GM23338 (cell line): ENCODE measurements at regions not wholly inside any gene's neighbourhood (a gene's known extent, or its start where the extent isn't known, plus 50 kb on each side); places are given as distances from the start of the nearest gene placed in this dataset.

ENCODE experiments used
- ATAC-seq: fragments of 200-7000 bp; cut with Tn5 transposase; 3 replicates; pipeline ENCODE4 v1.9.1; 2020
- DNase-seq: peaks from one replicate; pipeline ENCODE4 v3.0.0-alpha.2; 2015; ENCODE audit warnings: low spot score
- H2AFZ ChIP-seq: fragments of 200-600 bp; sonication (generic); 2 replicates; pipeline ENCODE4 v1.8.0; 2016; ENCODE audit warnings: antibody characterized with exemption, mild to moderate bottlenecking, moderate library complexity
- H3F3A ChIP-seq: fragments of 200-600 bp; sonication (generic); replicated peaks from 2 replicates; pipeline ENCODE4 v1.8.0; 2017; ENCODE audit warnings: antibody characterized with exemption, mixed run types, low read depth
- H3K27ac ChIP-seq: fragments of 200-600 bp; sonication (generic); 2 replicates; pipeline ENCODE4 v1.6.1; 2016; ENCODE audit warnings: low read depth
- H3K27me3 ChIP-seq: fragments of 200-600 bp; sonication (generic); 2 replicates; pipeline ENCODE4 v1.8.0; 2016; ENCODE audit warnings: mild to moderate bottlenecking, mixed run types, moderate library complexity; ENCODE audit not compliant: insufficient read depth
- H3K36me3 ChIP-seq: fragments of 200-600 bp; sonication (generic); 2 replicates; pipeline ENCODE4 v1.8.0; 2016; ENCODE audit warnings: mild to moderate bottlenecking; ENCODE audit not compliant: insufficient read depth
- H3K4me1 ChIP-seq: fragments of 200-600 bp; sonication (generic); 2 replicates; pipeline ENCODE4 v1.8.0; 2016; ENCODE audit warnings: mild to moderate bottlenecking, moderate library complexity; ENCODE audit not compliant: insufficient read depth
- H3K4me2 ChIP-seq: fragments of 200-600 bp; sonication (generic); 2 replicates; pipeline ENCODE4 v1.7.1; 2017; ENCODE audit warnings: mixed run types
- H3K4me3 ChIP-seq: fragments of 200-600 bp; sonication (generic); 2 replicates; pipeline ENCODE4 v1.6.1; 2016; ENCODE audit warnings: mixed run types
- H3K79me2 ChIP-seq: fragments of 200-600 bp; sonication (generic); replicated peaks from 2 replicates; pipeline ENCODE4 v1.8.0; 2017; ENCODE audit warnings: mild to moderate bottlenecking; ENCODE audit not compliant: insufficient read depth
- H3K9me2 ChIP-seq: fragments of 200-600 bp; sonication (generic); 2 replicates; pipeline ENCODE4 v1.8.0; 2017; ENCODE audit not compliant: insufficient read depth
- H4K20me1 ChIP-seq: fragments of 200-600 bp; sonication (generic); replicated peaks from 2 replicates; pipeline ENCODE4 v1.8.0; 2017; ENCODE audit warnings: mild to moderate bottlenecking; ENCODE audit not compliant: insufficient read depth
- H3K27ac Mint-ChIP-seq: 2 replicates; pipeline ENCODE4 v1.8.0; 2020; ENCODE audit warnings: inconsistent platforms, mild to moderate bottlenecking, moderate library complexity, mixed read lengths
- H3K27me3 Mint-ChIP-seq: 3 replicates; pipeline ENCODE4 v1.8.0; 2022; ENCODE audit warnings: low read depth, mild to moderate bottlenecking, moderate library complexity, mixed read lengths, inconsistent platforms; ENCODE audit not compliant: insufficient read depth, poor library complexity
- H3K36me3 Mint-ChIP-seq: 3 replicates; pipeline ENCODE4 v1.8.0; 2021; ENCODE audit warnings: low read depth, mild to moderate bottlenecking, inconsistent platforms, moderate library complexity, mixed read lengths
- H3K4me1 Mint-ChIP-seq: 3 replicates; pipeline ENCODE4 v1.8.0; 2020; ENCODE audit warnings: mild to moderate bottlenecking, inconsistent platforms, mixed read lengths
- H3K4me3 Mint-ChIP-seq: 3 replicates; pipeline ENCODE4 v1.8.0; 2021; ENCODE audit warnings: moderate library complexity, mild to moderate bottlenecking, inconsistent platforms, mixed read lengths
- H3K9me3 Mint-ChIP-seq: 3 replicates; pipeline ENCODE4 v1.8.0; 2020; ENCODE audit warnings: moderate library complexity, mild to moderate bottlenecking, inconsistent platforms, mixed read lengths
- CREB1 ChIP-seq: fragments of 250-450 bp; sonication (Bioruptor Pico); IDR thresholded peaks from 2 replicates; pipeline ENCODE4 v1.5.0; 2020; ENCODE audit warnings: low read depth, mild to moderate bottlenecking, moderate library complexity
- ETS1 ChIP-seq: IDR thresholded peaks from 2 replicates; pipeline ENCODE4 v1.6.1; 2016; ENCODE audit warnings: antibody characterized with exemption
- EZH2 ChIP-seq: fragments of 200-600 bp; sonication (generic); IDR thresholded peaks from one replicate; pipeline ENCODE4 v1.8.0; 2017; ENCODE audit warnings: antibody characterized with exemption, mild to moderate bottlenecking, low read depth; ENCODE audit not compliant: unreplicated experiment
- EZH2phosphoT487 ChIP-seq: fragments of 200-600 bp; sonication (generic); IDR thresholded peaks from one replicate; pipeline ENCODE4 v1.8.1; 2018; ENCODE audit warnings: antibody characterized with exemption; ENCODE audit not compliant: unreplicated experiment
- JUNB ChIP-seq: IDR thresholded peaks from one replicate; pipeline ENCODE4 v1.6.1; 2016; ENCODE audit warnings: antibody characterized with exemption; ENCODE audit not compliant: unreplicated experiment
- NANOG ChIP-seq: IDR thresholded peaks from 2 replicates; pipeline ENCODE4 v1.6.1; 2016; ENCODE audit warnings: antibody characterized with exemption, borderline replicate concordance
- POLR2AphosphoS5 ChIP-seq: IDR thresholded peaks from 2 replicates; pipeline ENCODE4 v1.6.1; 2016; ENCODE audit warnings: antibody characterized with exemption, low read depth
- STAT1 ChIP-seq: IDR thresholded peaks from one replicate; pipeline ENCODE4 v1.6.1; 2016; ENCODE audit warnings: antibody characterized with exemption; ENCODE audit not compliant: unreplicated experiment
- ZNF114 ChIP-seq: fragments of 250-450 bp; sonication (Bioruptor Pico); IDR thresholded peaks from 2 replicates; pipeline ENCODE4 v1.5.0; 2020; ENCODE audit warnings: mild to moderate bottlenecking, moderate library complexity
- ZNF331 ChIP-seq: fragments of 250-450 bp; sonication (Bioruptor Pico); IDR thresholded peaks from 2 replicates; pipeline ENCODE4 v1.5.0; 2020; ENCODE audit warnings: low read depth, mild to moderate bottlenecking, moderate library complexity
- ZNF462 ChIP-seq: fragments of 250-450 bp; sonication (Bioruptor Pico); IDR thresholded peaks from 2 replicates; pipeline ENCODE4 v1.5.0; 2020; ENCODE audit warnings: mild to moderate bottlenecking, moderate library complexity
- TF ChIP-seq, protein P1 (sequence below): IDR thresholded peaks from one replicate; pipeline ENCODE4 v1.6.1; 2018; ENCODE audit warnings: antibody characterized with exemption; ENCODE audit not compliant: unreplicated experiment
- TF ChIP-seq, protein P2 (sequence below), 2 experiments: fragments of 200-600 bp in 1 of 2; sonication (generic) in 1 of 2; conservative IDR thresholded peaks; 2 replicates each; pipeline versions ENCODE4 v1.5.1 to v1.6.1; 2016 to 2017; ENCODE audit warnings: antibody characterized with exemption in 2 of 2, low read depth in 2 of 2, mild to moderate bottlenecking in 2 of 2, moderate library complexity in 1 of 2

GRCh38 chr2:129761569-129762021, 217.9 kb upstream of the RAB6C start:
- no peak overlapping the region for H2AFZ ChIP-seq
- DNase-seq = no peak

More at GRCh38 chr2:129761569-129762021, 217.9 kb upstream of the RAB6C start:
- peaks cover 4% of the 10 kb centered on the region for H3K27me3 Mint-ChIP-seq
- H3K9me2 ChIP-seq = no peaks in the 10 kb centered on the region; the same call in 1 of the 2 replicates
- TF ChIP-seq EZH2 = no peak
- TF ChIP-seq STAT1 = no peak
- no peak for TF ChIP-seq ZNF331 (CRISPR knock-in tag)
- TF ChIP-seq ZNF462 = no peak
- TF ChIP-seq ETS1 = no peak
- TF ChIP-seq, protein P1, sequence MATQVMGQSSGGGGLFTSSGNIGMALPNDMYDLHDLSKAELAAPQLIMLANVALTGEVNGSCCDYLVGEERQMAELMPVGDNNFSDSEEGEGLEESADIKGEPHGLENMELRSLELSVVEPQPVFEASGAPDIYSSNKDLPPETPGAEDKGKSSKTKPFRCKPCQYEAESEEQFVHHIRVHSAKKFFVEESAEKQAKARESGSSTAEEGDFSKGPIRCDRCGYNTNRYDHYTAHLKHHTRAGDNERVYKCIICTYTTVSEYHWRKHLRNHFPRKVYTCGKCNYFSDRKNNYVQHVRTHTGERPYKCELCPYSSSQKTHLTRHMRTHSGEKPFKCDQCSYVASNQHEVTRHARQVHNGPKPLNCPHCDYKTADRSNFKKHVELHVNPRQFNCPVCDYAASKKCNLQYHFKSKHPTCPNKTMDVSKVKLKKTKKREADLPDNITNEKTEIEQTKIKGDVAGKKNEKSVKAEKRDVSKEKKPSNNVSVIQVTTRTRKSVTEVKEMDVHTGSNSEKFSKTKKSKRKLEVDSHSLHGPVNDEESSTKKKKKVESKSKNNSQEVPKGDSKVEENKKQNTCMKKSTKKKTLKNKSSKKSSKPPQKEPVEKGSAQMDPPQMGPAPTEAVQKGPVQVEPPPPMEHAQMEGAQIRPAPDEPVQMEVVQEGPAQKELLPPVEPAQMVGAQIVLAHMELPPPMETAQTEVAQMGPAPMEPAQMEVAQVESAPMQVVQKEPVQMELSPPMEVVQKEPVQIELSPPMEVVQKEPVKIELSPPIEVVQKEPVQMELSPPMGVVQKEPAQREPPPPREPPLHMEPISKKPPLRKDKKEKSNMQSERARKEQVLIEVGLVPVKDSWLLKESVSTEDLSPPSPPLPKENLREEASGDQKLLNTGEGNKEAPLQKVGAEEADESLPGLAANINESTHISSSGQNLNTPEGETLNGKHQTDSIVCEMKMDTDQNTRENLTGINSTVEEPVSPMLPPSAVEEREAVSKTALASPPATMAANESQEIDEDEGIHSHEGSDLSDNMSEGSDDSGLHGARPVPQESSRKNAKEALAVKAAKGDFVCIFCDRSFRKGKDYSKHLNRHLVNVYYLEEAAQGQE = no peak
- no peak for TF ChIP-seq ZNF114 (CRISPR knock-in tag)
- TF ChIP-seq, protein P2, sequence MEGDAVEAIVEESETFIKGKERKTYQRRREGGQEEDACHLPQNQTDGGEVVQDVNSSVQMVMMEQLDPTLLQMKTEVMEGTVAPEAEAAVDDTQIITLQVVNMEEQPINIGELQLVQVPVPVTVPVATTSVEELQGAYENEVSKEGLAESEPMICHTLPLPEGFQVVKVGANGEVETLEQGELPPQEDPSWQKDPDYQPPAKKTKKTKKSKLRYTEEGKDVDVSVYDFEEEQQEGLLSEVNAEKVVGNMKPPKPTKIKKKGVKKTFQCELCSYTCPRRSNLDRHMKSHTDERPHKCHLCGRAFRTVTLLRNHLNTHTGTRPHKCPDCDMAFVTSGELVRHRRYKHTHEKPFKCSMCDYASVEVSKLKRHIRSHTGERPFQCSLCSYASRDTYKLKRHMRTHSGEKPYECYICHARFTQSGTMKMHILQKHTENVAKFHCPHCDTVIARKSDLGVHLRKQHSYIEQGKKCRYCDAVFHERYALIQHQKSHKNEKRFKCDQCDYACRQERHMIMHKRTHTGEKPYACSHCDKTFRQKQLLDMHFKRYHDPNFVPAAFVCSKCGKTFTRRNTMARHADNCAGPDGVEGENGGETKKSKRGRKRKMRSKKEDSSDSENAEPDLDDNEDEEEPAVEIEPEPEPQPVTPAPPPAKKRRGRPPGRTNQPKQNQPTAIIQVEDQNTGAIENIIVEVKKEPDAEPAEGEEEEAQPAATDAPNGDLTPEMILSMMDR (conservative IDR thresholded peaks at IDR 0.05; ENCODE audit: low read depth in 2 of 2) = no peak
- no peak for TF ChIP-seq EZH2phosphoT487
- TF ChIP-seq POLR2AphosphoS5 = no peak
- TF ChIP-seq JUNB = no peak
- no peak for TF ChIP-seq NANOG
- no peak for TF ChIP-seq CREB1 (CRISPR knock-in tag)
- H3K4me2 ChIP-seq = no peak overlapping the region
- H3K4me3 Mint-ChIP-seq = no peak overlapping the region
- no peak overlapping the region for H3K4me3 ChIP-seq
- H4K20me1 ChIP-seq = no peaks in the 10 kb centered on the region
- H3K27me3 ChIP-seq = no peaks in the 10 kb centered on the region
- no peak overlapping the region for H3K27ac Mint-ChIP-seq
- peaks cover 17% of the 10 kb centered on the region for H3K4me1 ChIP-seq
- H3F3A ChIP-seq = no peaks in the 10 kb centered on the region
- H3K9me3 Mint-ChIP-seq = no peaks in the 10 kb centered on the region
- no peaks in the 10 kb centered on the region for H3K36me3 Mint-ChIP-seq
- H3K36me3 ChIP-seq = no peaks in the 10 kb centered on the region
- no peaks in the 10 kb centered on the region for H3K79me2 ChIP-seq
- no peak overlapping the region for H3K27ac ChIP-seq
- no peak for ATAC-seq
- H3K4me1 Mint-ChIP-seq = peaks cover 26% of the 10 kb centered on the region
